GM18907 (cell line): ENCODE measurements at regions not wholly inside any gene's neighbourhood (a gene's known extent, or its start where the extent isn't known, plus 50 kb on each side); places are given as distances from the start of the nearest gene placed in this dataset.

ENCODE experiments used
- ATAC-seq: cut with Tn5 transposase; IDR thresholded peaks from one replicate; pipeline ENCODE4 v1.9.1; 2021; ENCODE audit warnings: mild to moderate bottlenecking, moderate library complexity; ENCODE audit not compliant: unreplicated experiment

- ATAC-seq, result no peak
Observed at GRCh38 chr16:79272141-79272577, 328.4 kb downstream of the MAF start.

- ATAC-seq, result no peak
Observed at GRCh38 chr16:79271583-79271982, 329.0 kb downstream of the MAF start.

- ATAC-seq, result no peak
Observed at GRCh38 chr16:79270011-79270410, 330.5 kb downstream of the MAF start.

GRCh38 chr16:79269211-79269863 is 331.2 kb downstream of the MAF start:
- ATAC-seq, result peak; percentile 94

- ATAC-seq, result no peak
Observed at GRCh38 chr16:79267781-79268180, 332.8 kb downstream of the MAF start.

DNA sequence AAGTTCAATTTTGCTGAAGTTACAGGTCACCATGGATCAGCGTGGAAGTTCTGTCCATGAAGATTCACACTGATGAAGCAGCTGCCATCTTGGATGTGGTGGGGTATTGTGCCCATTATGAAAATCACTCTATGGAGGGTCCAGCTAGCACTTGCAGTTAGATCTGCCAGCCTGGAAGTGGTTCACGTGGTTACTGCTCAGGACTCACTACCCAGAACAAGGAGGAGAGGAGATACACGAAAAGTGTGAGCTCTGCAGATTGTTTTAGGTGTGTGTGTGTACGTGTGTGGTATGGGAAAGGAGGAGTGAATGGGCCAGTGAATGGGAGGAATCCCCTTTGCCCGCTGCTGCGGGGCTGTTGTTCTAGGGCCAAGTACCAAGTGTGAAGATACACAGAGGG is 333.4 kb downstream of the MAF start:
- ATAC-seq, result no peak

DNA sequence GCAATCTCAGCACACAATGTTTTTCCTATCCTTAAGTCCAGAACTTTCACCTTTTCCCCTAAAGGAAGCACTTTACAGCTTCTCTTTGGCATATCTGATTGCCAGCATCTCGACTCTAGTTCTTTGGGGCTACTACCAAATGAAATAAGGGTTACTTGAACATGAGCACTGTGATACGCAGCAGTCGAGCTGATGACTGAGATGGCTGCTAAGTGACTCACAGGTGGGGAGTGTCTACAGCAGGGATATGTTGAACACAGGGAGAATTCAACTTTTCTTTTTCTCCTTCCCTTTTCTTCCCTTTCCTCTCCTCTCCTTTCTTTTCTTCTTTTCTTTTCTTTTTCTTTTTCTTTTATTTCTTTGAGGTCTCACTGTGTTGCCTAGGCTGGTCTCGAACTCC is 334.8 kb downstream of the MAF start:
- no peak for ATAC-seq

DNA sequence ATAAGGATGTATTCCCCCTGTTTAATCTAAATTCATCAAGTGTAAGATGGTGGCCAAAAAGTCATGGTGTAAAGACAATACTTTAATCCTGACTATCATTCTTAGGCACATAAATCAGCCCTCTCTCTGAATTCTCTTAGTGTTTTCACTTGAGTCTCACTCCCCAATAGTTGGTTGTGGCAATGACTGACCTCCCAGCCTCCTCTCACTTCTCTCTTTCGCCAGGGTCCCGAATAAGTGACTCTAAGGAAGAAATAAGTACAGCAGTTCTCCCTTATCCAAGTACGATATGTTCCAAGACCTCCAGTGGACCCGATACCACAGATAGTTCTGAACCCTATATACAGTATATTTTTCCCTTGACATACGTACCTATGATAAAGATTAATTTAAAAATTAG is 335.3 kb downstream of the MAF start:
- ATAC-seq, result no peak

GRCh38 chr16:79264237-79265109 is 336.1 kb downstream of the MAF start:
- ATAC-seq, result no peak

GRCh38 chr16:79263425-79263824 is 337.1 kb downstream of the MAF start:
- no peak for ATAC-seq
